Ishikawa (cell line): ENCODE measurements at regions not wholly inside any gene's neighbourhood (a gene's known extent, or its start where the extent isn't known, plus 50 kb on each side); places are given as distances from the start of the nearest gene placed in this dataset.

ENCODE experiments used
- CEBPB ChIP-seq: IDR thresholded peaks from 2 replicates; pipeline ENCODE4 v1.6.1; 2012
- CREB1 ChIP-seq: IDR thresholded peaks from 2 replicates; pipeline ENCODE4 v1.6.1; 2012; ENCODE audit warnings: low read depth
- EGR1 ChIP-seq: IDR thresholded peaks from 2 replicates; pipeline ENCODE4 v1.6.1; 2012
- EP300 ChIP-seq: IDR thresholded peaks from 2 replicates; pipeline ENCODE4 v1.6.1; 2012; ENCODE audit warnings: borderline replicate concordance
- FOXM1 ChIP-seq: IDR thresholded peaks from 2 replicates; pipeline ENCODE4 v1.6.1; 2012; ENCODE audit warnings: low read depth, borderline replicate concordance
- NFIC ChIP-seq: IDR thresholded peaks from 2 replicates; pipeline ENCODE4 v1.6.1; 2012
- RAD21 ChIP-seq: IDR thresholded peaks from 2 replicates; pipeline ENCODE4 v1.6.1; 2012; ENCODE audit warnings: low read depth
- TAF1 ChIP-seq: IDR thresholded peaks from 2 replicates; pipeline ENCODE4 v1.6.1; 2012; ENCODE audit warnings: low read depth, mild to moderate bottlenecking
- TCF12 ChIP-seq: IDR thresholded peaks from 2 replicates; pipeline ENCODE4 v1.6.1; 2012; ENCODE audit warnings: low read depth
- TEAD4 ChIP-seq: IDR thresholded peaks from 2 replicates; pipeline ENCODE4 v1.6.1; 2012
- YY1 ChIP-seq: IDR thresholded peaks from 2 replicates; pipeline ENCODE4 v1.6.1; 2012; ENCODE audit warnings: low read depth
- ZBTB7A ChIP-seq: IDR thresholded peaks from 2 replicates; pipeline ENCODE4 v1.6.1; 2012; ENCODE audit warnings: low read depth
- TF ChIP-seq, protein P1 (sequence below): IDR thresholded peaks from 2 replicates; pipeline ENCODE4 v1.6.1; 2012; ENCODE audit warnings: low read depth, mild to moderate bottlenecking
- TF ChIP-seq, protein P2 (sequence below): IDR thresholded peaks from 2 replicates; pipeline ENCODE4 v1.6.1; 2012
- TF ChIP-seq, protein P3 (sequence below): IDR thresholded peaks from 2 replicates; pipeline ENCODE4 v1.6.1; 2012

DNA sequence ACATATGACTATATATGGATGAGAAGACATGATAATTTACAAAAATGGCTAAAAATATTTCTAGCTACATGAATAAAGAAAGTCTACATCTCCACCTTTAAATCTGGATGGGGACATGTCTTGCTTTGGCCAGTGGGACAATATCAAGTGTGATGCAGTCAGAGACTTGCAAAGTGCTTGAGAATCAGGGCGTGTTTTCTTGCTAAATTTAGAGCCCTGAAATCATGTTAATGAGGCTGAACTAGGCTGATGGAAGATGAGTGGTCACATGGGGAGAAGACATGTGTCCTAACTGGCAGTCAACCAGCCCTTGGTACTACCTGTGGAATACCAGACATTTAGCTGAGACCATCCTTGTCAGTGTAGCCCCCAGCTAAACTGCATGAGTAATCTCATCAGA is 278.5 kb upstream of the RGPD4 start:
- TF ChIP-seq YY1 (no peak), EGR1 (no peak), TEAD4 (no peak), NFIC (no peak), FOXM1 (no peak), CEBPB (no peak)
- TF ChIP-seq, protein P1, sequence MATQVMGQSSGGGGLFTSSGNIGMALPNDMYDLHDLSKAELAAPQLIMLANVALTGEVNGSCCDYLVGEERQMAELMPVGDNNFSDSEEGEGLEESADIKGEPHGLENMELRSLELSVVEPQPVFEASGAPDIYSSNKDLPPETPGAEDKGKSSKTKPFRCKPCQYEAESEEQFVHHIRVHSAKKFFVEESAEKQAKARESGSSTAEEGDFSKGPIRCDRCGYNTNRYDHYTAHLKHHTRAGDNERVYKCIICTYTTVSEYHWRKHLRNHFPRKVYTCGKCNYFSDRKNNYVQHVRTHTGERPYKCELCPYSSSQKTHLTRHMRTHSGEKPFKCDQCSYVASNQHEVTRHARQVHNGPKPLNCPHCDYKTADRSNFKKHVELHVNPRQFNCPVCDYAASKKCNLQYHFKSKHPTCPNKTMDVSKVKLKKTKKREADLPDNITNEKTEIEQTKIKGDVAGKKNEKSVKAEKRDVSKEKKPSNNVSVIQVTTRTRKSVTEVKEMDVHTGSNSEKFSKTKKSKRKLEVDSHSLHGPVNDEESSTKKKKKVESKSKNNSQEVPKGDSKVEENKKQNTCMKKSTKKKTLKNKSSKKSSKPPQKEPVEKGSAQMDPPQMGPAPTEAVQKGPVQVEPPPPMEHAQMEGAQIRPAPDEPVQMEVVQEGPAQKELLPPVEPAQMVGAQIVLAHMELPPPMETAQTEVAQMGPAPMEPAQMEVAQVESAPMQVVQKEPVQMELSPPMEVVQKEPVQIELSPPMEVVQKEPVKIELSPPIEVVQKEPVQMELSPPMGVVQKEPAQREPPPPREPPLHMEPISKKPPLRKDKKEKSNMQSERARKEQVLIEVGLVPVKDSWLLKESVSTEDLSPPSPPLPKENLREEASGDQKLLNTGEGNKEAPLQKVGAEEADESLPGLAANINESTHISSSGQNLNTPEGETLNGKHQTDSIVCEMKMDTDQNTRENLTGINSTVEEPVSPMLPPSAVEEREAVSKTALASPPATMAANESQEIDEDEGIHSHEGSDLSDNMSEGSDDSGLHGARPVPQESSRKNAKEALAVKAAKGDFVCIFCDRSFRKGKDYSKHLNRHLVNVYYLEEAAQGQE = no peak

DNA sequence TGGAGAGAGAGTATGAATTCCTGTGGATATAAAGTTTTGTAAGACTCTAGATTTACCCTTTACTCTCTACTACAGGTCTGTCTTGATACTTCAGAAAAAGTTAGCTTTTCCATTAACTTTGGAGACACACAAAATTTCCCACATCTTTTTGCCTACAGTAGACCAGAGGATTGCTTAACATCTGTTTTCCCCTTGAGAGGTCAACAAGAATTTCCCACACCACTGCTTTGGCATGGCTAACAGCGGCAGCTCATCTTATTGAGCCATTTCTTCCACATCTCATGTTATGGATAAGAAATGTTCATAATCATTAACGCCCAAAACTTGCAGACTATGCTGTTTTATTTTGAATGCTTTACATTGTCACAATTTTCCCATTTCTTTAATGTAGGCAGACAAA is 273.6 kb upstream of the RGPD4 start:
- TF ChIP-seq RAD21 (no peak), TAF1 (no peak)
- TF ChIP-seq, protein P2, sequence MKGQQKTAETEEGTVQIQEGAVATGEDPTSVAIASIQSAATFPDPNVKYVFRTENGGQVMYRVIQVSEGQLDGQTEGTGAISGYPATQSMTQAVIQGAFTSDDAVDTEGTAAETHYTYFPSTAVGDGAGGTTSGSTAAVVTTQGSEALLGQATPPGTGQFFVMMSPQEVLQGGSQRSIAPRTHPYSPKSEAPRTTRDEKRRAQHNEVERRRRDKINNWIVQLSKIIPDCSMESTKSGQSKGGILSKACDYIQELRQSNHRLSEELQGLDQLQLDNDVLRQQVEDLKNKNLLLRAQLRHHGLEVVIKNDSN = no peak

DNA sequence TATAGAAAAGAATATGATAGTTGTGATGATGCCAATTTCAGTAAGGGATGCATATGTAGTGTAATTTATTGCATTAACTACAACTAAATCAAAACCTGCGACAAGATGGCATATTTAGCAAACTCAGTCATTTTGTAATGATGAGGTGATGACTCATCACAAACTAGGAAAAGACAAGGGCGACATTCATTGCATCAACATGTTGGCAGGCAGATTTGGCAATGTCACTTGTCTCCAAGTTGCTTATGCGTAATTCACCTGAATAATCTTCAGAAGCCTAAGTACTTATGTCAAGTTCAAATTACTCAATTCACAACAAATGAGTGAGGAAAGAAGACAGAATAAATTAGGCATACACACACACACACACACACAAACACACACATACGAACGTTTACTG is 273.2 kb upstream of the RGPD4 start:
- TF ChIP-seq CREB1 (no peak), TCF12 (no peak), YY1 (no peak)

DNA sequence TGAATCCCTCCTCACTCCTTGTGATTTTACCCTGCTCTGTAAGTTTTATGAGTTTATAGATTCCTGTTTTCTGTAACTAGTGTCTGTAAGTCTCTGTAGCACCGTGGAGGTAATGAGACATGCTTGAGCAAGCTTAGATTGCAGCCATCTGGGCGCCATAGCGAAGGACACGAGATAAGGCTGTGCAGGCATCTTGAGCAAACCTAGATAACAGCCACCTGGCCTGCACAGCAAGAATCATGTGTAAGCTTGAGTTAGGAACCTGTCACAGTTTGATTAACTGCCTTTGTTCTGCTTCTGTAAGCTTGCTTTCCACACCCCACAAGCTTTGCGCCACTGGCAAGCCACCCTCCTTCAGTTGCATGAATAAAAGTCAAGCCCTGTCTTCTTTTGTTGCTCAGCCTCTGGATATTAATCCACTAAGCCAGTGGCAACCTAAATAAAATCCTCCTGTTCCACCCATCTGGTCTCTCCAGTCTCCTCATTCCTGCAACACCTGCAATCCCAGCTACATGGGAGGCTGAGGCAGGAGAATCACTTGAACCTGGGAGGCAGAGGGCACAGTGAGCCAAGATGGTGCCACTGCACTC is 270.6 kb upstream of the RGPD4 start:
- TF ChIP-seq, protein P3, sequence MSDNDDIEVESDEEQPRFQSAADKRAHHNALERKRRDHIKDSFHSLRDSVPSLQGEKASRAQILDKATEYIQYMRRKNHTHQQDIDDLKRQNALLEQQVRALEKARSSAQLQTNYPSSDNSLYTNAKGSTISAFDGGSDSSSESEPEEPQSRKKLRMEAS = no peak
- TF ChIP-seq TEAD4 = no peak
- TF ChIP-seq, protein P2 = no peak
- no peak for TF ChIP-seq TCF12
- TF ChIP-seq YY1 = no peak
- no peak for TF ChIP-seq EP300
- TF ChIP-seq NFIC = no peak
- no peak for TF ChIP-seq ZBTB7A
- TF ChIP-seq EGR1 = no peak
- no peak for TF ChIP-seq RAD21
- TF ChIP-seq, protein P1 = no peak
- no peak for TF ChIP-seq FOXM1
- TF ChIP-seq CREB1 = no peak
- TF ChIP-seq CEBPB = no peak
- no peak for TF ChIP-seq TAF1

DNA sequence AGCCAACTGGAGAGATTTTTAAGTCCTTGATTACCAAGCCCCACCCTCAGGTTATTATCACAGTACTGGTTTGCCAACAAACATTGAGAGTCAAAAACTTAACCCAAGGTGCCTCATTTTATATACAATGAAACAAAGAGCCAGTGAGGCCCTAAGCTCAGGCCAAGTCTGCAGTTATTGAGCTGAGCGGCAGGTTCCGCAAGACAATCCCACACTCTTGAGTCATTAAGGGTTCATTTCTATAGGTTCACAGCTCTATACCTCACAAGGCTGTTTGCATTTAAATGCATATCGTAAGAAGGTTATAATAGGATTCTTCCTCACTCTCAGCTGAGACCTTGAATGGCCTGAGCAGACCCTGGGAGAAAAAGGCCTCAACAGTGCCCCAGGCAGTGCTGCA is 268.4 kb upstream of the RGPD4 start:
- TF ChIP-seq YY1 = no peak
- no peak for TF ChIP-seq NFIC
- TF ChIP-seq, protein P1 = no peak
- no peak for TF ChIP-seq ZBTB7A
- no peak for TF ChIP-seq FOXM1
- no peak for TF ChIP-seq CEBPB
- no peak for TF ChIP-seq RAD21
- TF ChIP-seq, protein P2 = no peak
- no peak for TF ChIP-seq TEAD4
